ENCODE measurements at regions not wholly inside any gene's neighbourhood (a gene's known extent, or its start where the extent isn't known, plus 50 kb on each side); places are given as distances from the start of the nearest gene placed in this dataset.

DNA sequence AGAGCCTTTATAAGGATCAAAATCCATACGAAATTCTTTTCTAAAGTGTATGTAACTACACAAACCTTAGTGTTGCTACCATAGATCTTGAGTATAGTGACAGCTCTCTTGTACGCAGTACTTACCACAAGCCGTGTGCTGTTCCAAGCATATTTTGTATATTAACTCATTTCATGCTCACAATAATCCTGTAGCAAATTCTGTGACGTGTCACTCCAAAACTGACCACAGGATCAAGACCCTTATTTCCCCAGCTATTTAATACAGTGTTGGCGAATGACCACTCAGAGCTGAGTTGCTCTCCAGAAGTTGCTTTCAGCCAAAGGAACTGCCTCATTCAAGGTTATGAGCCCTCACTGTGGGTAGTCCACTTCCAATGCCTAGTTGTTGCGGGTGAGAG lies 169.8 kb downstream of the BTG1 start:
- ChIA-PET POLR2A (no interaction called here), CTCF (interaction anchor here (2.1 kb wide), 1 partner anchor 73 kb away, joined by 4 read pairs; no protein-coding TSS in a partner anchor)
- peaks cover 8% of the 10 kb centered on the region for H3K9me3 Mint-ChIP-seq
- intact Hi-C loops (cut with micrococcal nuclease) = no loop called here
- H3K27ac Mint-ChIP-seq = no peak overlapping the region
- H3K4me3 Mint-ChIP-seq = no peak overlapping the region
- DNase-seq = no peak
- H3K36me3 Mint-ChIP-seq (ENCODE audit: low read depth) = peaks cover 10% of the 10 kb centered on the region
- H3K27me3 Mint-ChIP-seq = no peaks in the 10 kb centered on the region
- no peak for TF ChIP-seq CTCF (IDR thresholded peaks at IDR 0.05)
- ATAC-seq = no peak
- H3K4me1 Mint-ChIP-seq (ENCODE audit: low read depth) = peaks cover 25% of the 10 kb centered on the region

DNA sequence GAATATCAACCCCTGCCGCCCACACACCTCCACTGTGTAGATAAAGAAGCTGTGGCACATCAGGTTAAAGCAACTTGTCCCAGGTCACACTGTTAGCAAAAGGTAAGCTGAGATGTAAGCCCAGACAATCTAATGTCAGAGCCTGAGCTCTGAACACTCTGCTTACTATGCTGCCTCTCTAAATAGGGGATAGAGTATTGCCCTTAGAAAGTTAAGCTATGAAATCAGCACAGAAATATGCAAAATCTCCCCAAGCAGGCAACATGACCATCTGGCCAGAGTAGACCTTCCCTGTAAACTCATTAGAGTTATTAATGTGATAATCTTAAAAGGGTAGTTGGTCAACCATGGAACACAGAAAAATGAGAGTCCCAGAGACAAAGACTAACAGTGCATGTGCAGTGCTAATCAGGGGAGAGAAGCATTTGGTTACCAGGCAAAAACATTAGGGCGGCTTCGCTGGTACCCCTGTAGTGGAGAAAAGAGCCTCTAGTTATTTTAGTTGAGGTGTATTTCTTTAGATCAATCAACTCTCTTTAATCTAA lies 171.0 kb downstream of the BTG1 start:
- Mint-ChIP-seq H3K27ac (no peak overlapping the region), H3K4me1 (ENCODE audit: low read depth) (peaks cover 22% of the 10 kb centered on the region), H3K4me3 (no peak overlapping the region), H3K27me3 (no peaks in the 10 kb centered on the region), H3K9me3 (peaks cover 8% of the 10 kb centered on the region), H3K36me3 (ENCODE audit: low read depth) (peaks cover 10% of the 10 kb centered on the region)
- TF ChIP-seq CTCF (IDR thresholded peaks at IDR 0.05) = no peak
- DNase-seq = no peak
- intact Hi-C loops (cut with micrococcal nuclease) = no loop called here
- no peak for ATAC-seq
- ChIA-PET CTCF (interaction anchor here (1.1 to 2.1 kb wide), 3 partner anchors 13 to 75 kb away, joined by 3 to 5 read pairs (median 4); no protein-coding TSS in a partner anchor), POLR2A (no interaction called here)

DNA sequence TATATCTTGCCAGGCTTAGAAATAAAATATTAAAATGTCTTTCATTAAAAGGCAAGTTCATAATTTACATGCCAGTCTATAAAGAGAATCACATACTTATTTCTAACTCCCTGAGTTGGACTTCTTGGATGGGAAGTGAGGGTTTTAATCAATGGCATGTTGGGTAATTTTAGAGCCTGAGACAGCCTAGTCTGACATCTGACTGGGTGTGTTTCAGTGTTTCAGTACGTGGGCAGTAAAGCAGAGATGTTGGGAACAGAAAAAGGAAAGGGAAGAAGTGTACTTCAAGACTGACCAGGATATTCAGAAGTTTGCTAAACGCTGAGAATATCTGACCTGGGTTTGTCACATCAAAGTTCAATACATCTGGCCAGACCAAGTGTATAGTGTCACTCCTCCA lies 171.8 kb downstream of the BTG1 start:
- H3K27me3 Mint-ChIP-seq = no peaks in the 10 kb centered on the region
- H3K27ac Mint-ChIP-seq = no peak overlapping the region
- intact Hi-C loops (cut with micrococcal nuclease) = no loop called here
- ChIA-PET POLR2A (no interaction called here), CTCF (interaction anchor here (1.1 to 2.1 kb wide), 3 partner anchors 14 to 75 kb away, joined by 3 to 5 read pairs (median 4); no protein-coding TSS in a partner anchor)
- no peak overlapping the region for H3K4me3 Mint-ChIP-seq
- H3K36me3 Mint-ChIP-seq (ENCODE audit: low read depth) = peaks cover 9% of the 10 kb centered on the region
- ATAC-seq = no peak
- TF ChIP-seq CTCF (IDR thresholded peaks at IDR 0.05) = no peak
- DNase-seq = no peak
- H3K4me1 Mint-ChIP-seq (ENCODE audit: low read depth) = peaks cover 21% of the 10 kb centered on the region
- H3K9me3 Mint-ChIP-seq = peaks cover 9% of the 10 kb centered on the region

- H3K27ac Mint-ChIP-seq = no peak overlapping the region
- no peak for TF ChIP-seq CTCF (IDR thresholded peaks at IDR 0.05)
- intact Hi-C loops (cut with micrococcal nuclease) = no loop called here
Observed at GRCh38 chr12:91972896-91973295, 172.8 kb downstream of the BTG1 start.

DNA sequence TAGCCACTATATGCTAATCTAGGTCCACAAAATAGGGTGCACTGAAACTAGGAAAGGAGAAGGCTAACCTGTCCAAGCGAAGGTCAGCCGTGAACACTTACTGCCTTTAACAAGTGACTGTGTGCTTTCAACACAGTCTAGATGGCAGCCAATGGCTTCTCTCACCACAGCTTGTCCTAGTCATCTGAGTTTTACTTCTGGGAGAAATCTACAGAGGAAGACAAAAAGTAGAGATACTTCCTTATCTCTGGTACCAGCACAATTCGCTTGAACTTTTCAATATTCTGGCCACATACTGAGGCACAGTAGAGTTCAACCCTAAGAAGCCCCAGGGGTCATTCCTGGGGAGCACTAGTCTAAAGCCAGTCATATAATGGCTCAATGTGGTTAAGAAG lies 176.9 kb downstream of the BTG1 start:
- intact Hi-C loops (cut with micrococcal nuclease) = no loop called here
- DNase-seq (no peak), ATAC-seq (no peak)
- no peak for TF ChIP-seq CTCF (IDR thresholded peaks at IDR 0.05)
- ChIA-PET POLR2A (interaction anchor here (0.6 kb wide), 1 partner anchor 430 kb away, joined by 3 read pairs; no protein-coding TSS in a partner anchor), CTCF (no interaction called here)
- peaks cover 2% of the 10 kb centered on the region for H3K9me3 Mint-ChIP-seq
- no peak overlapping the region for H3K27ac Mint-ChIP-seq
- no peak overlapping the region for H3K4me3 Mint-ChIP-seq
- peaks cover 3% of the 10 kb centered on the region for H3K4me1 Mint-ChIP-seq (ENCODE audit: low read depth)
- H3K36me3 Mint-ChIP-seq (ENCODE audit: low read depth) = no peaks in the 10 kb centered on the region
- H3K27me3 Mint-ChIP-seq = no peaks in the 10 kb centered on the region

More at GRCh38 chr12:91972896-91973295, 172.8 kb downstream of the BTG1 start:
- peaks cover 3% of the 10 kb centered on the region for H3K36me3 Mint-ChIP-seq (ENCODE audit: low read depth)
- POLR2A ChIA-PET = no interaction called here
- no peak overlapping the region for H3K4me3 Mint-ChIP-seq
- peaks cover 12% of the 10 kb centered on the region for H3K4me1 Mint-ChIP-seq (ENCODE audit: low read depth)
- DNase-seq (no peak), ATAC-seq (no peak)
- CTCF ChIA-PET = no interaction called here
- no peaks in the 10 kb centered on the region for H3K27me3 Mint-ChIP-seq
- peaks cover 7% of the 10 kb centered on the region for H3K9me3 Mint-ChIP-seq

Data from activated CD8-positive, alpha-beta T cell treated with anti-CD3 and anti-CD28 coated beads for 36 hours (primary cell).